GM23338 (cell line): ENCODE measurements at regions not wholly inside any gene's neighbourhood (a gene's known extent, or its start where the extent isn't known, plus 50 kb on each side); places are given as distances from the start of the nearest gene placed in this dataset.
A peak's percentile ranks its signal among the peaks of the same experiment; 100 is the strongest.

Source experiments
- ATAC-seq: fragments of 200-7000 bp; cut with Tn5 transposase; 3 replicates; pipeline ENCODE4 v1.9.1; 2020
- DNase-seq: peaks from one replicate; pipeline ENCODE4 v3.0.0-alpha.2; 2015; ENCODE audit warnings: low spot score
- H2AFZ ChIP-seq: fragments of 200-600 bp; sonication (generic); 2 replicates; pipeline ENCODE4 v1.8.0; 2016; ENCODE audit warnings: antibody characterized with exemption, mild to moderate bottlenecking, moderate library complexity
- H3F3A ChIP-seq: fragments of 200-600 bp; sonication (generic); replicated peaks from 2 replicates; pipeline ENCODE4 v1.8.0; 2017; ENCODE audit warnings: antibody characterized with exemption, mixed run types, low read depth
- H3K27ac ChIP-seq: fragments of 200-600 bp; sonication (generic); 2 replicates; pipeline ENCODE4 v1.6.1; 2016; ENCODE audit warnings: low read depth
- H3K27me3 ChIP-seq: fragments of 200-600 bp; sonication (generic); 2 replicates; pipeline ENCODE4 v1.8.0; 2016; ENCODE audit warnings: mild to moderate bottlenecking, mixed run types, moderate library complexity; ENCODE audit not compliant: insufficient read depth
- H3K36me3 ChIP-seq: fragments of 200-600 bp; sonication (generic); 2 replicates; pipeline ENCODE4 v1.8.0; 2016; ENCODE audit warnings: mild to moderate bottlenecking; ENCODE audit not compliant: insufficient read depth
- H3K4me1 ChIP-seq: fragments of 200-600 bp; sonication (generic); 2 replicates; pipeline ENCODE4 v1.8.0; 2016; ENCODE audit warnings: mild to moderate bottlenecking, moderate library complexity; ENCODE audit not compliant: insufficient read depth
- H3K4me2 ChIP-seq: fragments of 200-600 bp; sonication (generic); 2 replicates; pipeline ENCODE4 v1.7.1; 2017; ENCODE audit warnings: mixed run types
- H3K4me3 ChIP-seq: fragments of 200-600 bp; sonication (generic); 2 replicates; pipeline ENCODE4 v1.6.1; 2016; ENCODE audit warnings: mixed run types
- H3K79me2 ChIP-seq: fragments of 200-600 bp; sonication (generic); replicated peaks from 2 replicates; pipeline ENCODE4 v1.8.0; 2017; ENCODE audit warnings: mild to moderate bottlenecking; ENCODE audit not compliant: insufficient read depth
- H3K9me2 ChIP-seq: fragments of 200-600 bp; sonication (generic); 2 replicates; pipeline ENCODE4 v1.8.0; 2017; ENCODE audit not compliant: insufficient read depth
- H4K20me1 ChIP-seq: fragments of 200-600 bp; sonication (generic); replicated peaks from 2 replicates; pipeline ENCODE4 v1.8.0; 2017; ENCODE audit warnings: mild to moderate bottlenecking; ENCODE audit not compliant: insufficient read depth
- H3K27ac Mint-ChIP-seq: 2 replicates; pipeline ENCODE4 v1.8.0; 2020; ENCODE audit warnings: inconsistent platforms, mild to moderate bottlenecking, moderate library complexity, mixed read lengths
- H3K27me3 Mint-ChIP-seq: 3 replicates; pipeline ENCODE4 v1.8.0; 2022; ENCODE audit warnings: low read depth, mild to moderate bottlenecking, moderate library complexity, mixed read lengths, inconsistent platforms; ENCODE audit not compliant: insufficient read depth, poor library complexity
- H3K36me3 Mint-ChIP-seq: 3 replicates; pipeline ENCODE4 v1.8.0; 2021; ENCODE audit warnings: low read depth, mild to moderate bottlenecking, inconsistent platforms, moderate library complexity, mixed read lengths
- H3K4me1 Mint-ChIP-seq: 3 replicates; pipeline ENCODE4 v1.8.0; 2020; ENCODE audit warnings: mild to moderate bottlenecking, inconsistent platforms, mixed read lengths
- H3K4me3 Mint-ChIP-seq: 3 replicates; pipeline ENCODE4 v1.8.0; 2021; ENCODE audit warnings: moderate library complexity, mild to moderate bottlenecking, inconsistent platforms, mixed read lengths
- H3K9me3 Mint-ChIP-seq: 3 replicates; pipeline ENCODE4 v1.8.0; 2020; ENCODE audit warnings: moderate library complexity, mild to moderate bottlenecking, inconsistent platforms, mixed read lengths
- CREB1 ChIP-seq: fragments of 250-450 bp; sonication (Bioruptor Pico); IDR thresholded peaks from 2 replicates; pipeline ENCODE4 v1.5.0; 2020; ENCODE audit warnings: low read depth, mild to moderate bottlenecking, moderate library complexity
- EZH2phosphoT487 ChIP-seq: fragments of 200-600 bp; sonication (generic); IDR thresholded peaks from one replicate; pipeline ENCODE4 v1.8.1; 2018; ENCODE audit warnings: antibody characterized with exemption; ENCODE audit not compliant: unreplicated experiment
- TF ChIP-seq, protein P1 (sequence below): fragments of 250-450 bp; sonication (Bioruptor Pico); IDR thresholded peaks from 2 replicates; pipeline ENCODE4 v1.5.0; 2020; ENCODE audit warnings: mild to moderate bottlenecking, moderate library complexity
- TF ChIP-seq, protein P2 (sequence below), 2 experiments: fragments of 200-600 bp in 1 of 2; sonication (generic) in 1 of 2; conservative IDR thresholded peaks; 2 replicates each; pipeline versions ENCODE4 v1.5.1 to v1.6.1; 2016 to 2017; ENCODE audit warnings: antibody characterized with exemption in 2 of 2, low read depth in 2 of 2, mild to moderate bottlenecking in 2 of 2, moderate library complexity in 1 of 2

DNA sequence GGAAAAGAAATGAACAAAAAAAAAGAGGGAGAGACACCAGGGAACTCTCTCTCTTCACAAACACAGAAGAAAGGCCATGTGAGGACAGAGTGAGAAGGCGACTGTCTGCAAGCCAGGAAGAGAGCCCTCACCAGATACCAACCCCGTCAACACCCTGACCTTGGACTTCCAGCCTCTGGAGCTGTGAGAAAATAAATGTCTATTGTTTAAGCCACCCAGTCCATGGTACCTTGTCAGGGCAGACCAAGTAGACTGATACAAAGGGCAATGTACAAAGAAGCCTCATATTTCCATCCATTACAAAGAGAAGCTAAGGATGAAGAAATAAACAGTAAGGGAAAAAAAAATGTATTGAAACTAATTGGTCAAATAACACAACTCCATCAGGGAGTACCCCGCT lies 146.6 kb downstream of the ZNF281 start (continued):
- TF ChIP-seq, protein P1, sequence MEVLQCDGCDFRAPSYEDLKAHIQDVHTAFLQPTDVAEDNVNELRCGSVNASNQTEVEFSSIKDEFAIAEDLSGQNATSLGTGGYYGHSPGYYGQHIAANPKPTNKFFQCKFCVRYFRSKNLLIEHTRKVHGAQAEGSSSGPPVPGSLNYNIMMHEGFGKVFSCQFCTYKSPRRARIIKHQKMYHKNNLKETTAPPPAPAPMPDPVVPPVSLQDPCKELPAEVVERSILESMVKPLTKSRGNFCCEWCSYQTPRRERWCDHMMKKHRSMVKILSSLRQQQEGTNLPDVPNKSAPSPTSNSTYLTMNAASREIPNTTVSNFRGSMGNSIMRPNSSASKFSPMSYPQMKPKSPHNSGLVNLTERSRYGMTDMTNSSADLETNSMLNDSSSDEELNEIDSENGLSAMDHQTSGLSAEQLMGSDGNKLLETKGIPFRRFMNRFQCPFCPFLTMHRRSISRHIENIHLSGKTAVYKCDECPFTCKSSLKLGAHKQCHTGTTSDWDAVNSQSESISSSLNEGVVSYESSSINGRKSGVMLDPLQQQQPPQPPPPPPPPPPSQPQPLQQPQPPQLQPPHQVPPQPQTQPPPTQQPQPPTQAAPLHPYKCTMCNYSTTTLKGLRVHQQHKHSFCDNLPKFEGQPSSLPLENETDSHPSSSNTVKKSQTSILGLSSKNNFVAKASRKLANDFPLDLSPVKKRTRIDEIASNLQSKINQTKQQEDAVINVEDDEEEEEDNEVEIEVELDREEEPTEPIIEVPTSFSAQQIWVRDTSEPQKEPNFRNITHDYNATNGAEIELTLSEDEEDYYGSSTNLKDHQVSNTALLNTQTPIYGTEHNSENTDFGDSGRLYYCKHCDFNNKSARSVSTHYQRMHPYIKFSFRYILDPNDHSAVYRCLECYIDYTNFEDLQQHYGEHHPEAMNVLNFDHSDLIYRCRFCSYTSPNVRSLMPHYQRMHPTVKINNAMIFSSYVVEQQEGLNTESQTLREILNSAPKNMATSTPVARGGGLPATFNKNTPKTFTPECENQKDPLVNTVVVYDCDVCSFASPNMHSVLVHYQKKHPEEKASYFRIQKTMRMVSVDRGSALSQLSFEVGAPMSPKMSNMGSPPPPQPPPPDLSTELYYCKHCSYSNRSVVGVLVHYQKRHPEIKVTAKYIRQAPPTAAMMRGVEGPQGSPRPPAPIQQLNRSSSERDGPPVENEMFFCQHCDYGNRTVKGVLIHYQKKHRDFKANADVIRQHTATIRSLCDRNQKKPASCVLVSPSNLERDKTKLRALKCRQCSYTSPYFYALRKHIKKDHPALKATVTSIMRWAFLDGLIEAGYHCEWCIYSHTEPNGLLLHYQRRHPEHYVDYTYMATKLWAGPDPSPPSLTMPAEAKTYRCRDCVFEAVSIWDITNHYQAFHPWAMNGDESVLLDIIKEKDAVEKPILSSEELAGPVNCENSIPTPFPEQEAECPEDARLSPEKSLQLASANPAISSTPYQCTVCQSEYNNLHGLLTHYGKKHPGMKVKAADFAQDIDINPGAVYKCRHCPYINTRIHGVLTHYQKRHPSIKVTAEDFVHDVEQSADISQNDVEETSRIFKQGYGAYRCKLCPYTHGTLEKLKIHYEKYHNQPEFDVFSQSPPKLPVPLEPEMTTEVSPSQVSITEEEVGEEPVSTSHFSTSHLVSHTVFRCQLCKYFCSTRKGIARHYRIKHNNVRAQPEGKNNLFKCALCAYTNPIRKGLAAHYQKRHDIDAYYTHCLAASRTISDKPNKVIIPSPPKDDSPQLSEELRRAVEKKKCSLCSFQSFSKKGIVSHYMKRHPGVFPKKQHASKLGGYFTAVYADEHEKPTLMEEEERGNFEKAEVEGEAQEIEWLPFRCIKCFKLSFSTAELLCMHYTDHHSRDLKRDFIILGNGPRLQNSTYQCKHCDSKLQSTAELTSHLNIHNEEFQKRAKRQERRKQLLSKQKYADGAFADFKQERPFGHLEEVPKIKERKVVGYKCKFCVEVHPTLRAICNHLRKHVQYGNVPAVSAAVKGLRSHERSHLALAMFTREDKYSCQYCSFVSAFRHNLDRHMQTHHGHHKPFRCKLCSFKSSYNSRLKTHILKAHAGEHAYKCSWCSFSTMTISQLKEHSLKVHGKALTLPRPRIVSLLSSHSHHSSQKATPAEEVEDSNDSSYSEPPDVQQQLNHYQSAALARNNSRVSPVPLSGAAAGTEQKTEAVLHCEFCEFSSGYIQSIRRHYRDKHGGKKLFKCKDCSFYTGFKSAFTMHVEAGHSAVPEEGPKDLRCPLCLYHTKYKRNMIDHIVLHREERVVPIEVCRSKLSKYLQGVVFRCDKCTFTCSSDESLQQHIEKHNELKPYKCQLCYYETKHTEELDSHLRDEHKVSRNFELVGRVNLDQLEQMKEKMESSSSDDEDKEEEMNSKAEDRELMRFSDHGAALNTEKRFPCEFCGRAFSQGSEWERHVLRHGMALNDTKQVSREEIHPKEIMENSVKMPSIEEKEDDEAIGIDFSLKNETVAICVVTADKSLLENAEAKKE (CRISPR knock-in tag) = no peak
- TF ChIP-seq CREB1 (CRISPR knock-in tag) = no peak

DNA sequence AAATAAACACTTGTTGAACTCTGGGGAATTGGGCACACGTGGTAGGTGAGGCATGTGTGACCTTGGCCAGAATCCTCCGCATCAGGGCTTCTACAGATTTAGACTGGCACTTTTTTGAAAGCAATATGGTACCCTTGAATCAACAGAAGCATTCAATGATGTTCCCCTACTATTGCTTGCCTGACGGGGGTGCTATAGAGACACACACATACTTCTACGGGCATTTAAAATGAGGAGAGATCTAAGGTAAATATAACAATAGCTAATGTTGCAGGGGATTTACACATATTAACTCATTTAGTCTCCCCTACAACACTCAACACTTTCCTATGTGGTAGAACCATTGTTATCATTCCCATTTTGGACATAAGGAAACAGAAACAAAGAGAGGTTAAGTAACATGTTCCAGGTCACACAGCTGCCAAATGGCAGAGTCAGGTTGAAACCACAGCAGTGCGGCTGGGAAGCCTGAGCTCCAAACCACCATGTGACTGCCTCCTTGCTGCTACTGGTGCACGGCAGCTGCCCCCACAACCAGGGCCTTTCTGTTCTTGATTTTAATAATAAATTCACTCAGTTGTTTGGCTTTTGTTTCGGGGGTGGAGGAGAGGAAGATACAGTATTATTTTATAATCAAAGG lies 147.4 kb downstream of the ZNF281 start:
- Mint-ChIP-seq H3K27ac (no peak overlapping the region), H3K4me3 (no peak overlapping the region)
- DNase-seq = peak; percentile 35

More for the DNA sequence above, 147.4 kb downstream of the ZNF281 start:
- Mint-ChIP-seq H3K36me3 (no peaks in the 10 kb centered on the region), H3K27me3 (peaks cover 3% of the 10 kb centered on the region), H3K4me1 (no peaks in the 10 kb centered on the region), H3K9me3 (no peaks in the 10 kb centered on the region)
- no peak for TF ChIP-seq EZH2phosphoT487
- TF ChIP-seq, protein P2, sequence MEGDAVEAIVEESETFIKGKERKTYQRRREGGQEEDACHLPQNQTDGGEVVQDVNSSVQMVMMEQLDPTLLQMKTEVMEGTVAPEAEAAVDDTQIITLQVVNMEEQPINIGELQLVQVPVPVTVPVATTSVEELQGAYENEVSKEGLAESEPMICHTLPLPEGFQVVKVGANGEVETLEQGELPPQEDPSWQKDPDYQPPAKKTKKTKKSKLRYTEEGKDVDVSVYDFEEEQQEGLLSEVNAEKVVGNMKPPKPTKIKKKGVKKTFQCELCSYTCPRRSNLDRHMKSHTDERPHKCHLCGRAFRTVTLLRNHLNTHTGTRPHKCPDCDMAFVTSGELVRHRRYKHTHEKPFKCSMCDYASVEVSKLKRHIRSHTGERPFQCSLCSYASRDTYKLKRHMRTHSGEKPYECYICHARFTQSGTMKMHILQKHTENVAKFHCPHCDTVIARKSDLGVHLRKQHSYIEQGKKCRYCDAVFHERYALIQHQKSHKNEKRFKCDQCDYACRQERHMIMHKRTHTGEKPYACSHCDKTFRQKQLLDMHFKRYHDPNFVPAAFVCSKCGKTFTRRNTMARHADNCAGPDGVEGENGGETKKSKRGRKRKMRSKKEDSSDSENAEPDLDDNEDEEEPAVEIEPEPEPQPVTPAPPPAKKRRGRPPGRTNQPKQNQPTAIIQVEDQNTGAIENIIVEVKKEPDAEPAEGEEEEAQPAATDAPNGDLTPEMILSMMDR (conservative IDR thresholded peaks at IDR 0.05; ENCODE audit: low read depth in 2 of 2) = peak; percentile 67 to 72
- Histone ChIP-seq H3F3A (no peaks in the 10 kb centered on the region), H3K4me1 (no peaks in the 10 kb centered on the region), H4K20me1 (no peaks in the 10 kb centered on the region), H2AFZ (peak overlapping the region; percentile 34; the same call in 1 of the 2 replicates), H3K27me3 (no peaks in the 10 kb centered on the region), H3K4me2 (no peak overlapping the region), H3K27ac (no peak overlapping the region), H3K9me2 (peaks cover 10% of the 10 kb centered on the region; the same call in 1 of the 2 replicates), H3K4me3 (no peak overlapping the region), H3K79me2 (no peaks in the 10 kb centered on the region), H3K36me3 (no peaks in the 10 kb centered on the region)
- ATAC-seq = no peak; the same call in 2 of the 3 replicates
